ENCODE measurements at regions not wholly inside any gene's neighbourhood (a gene's known extent, or its start where the extent isn't known, plus 50 kb on each side); places are given as distances from the start of the nearest gene placed in this dataset.

DNA sequence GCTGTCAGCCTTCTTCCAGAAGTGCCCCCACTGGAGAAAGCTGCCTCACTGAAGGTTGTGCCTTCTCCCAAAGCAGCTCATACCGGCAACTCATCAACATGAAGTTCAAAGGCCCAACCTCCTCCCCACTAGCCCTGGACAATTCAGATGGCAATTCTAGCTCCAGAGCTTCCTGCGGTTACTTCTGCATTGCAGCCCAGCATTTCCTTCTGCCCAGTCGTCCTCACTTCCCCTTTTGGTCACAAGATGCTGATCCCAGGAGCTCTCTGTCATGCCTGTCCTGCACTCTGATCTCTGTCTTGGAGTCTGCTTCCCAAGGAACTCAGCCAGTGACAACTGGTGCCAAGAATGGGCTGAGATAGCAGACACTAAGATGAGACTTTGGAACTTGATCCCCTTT, 178.2 kb upstream of the SOX9 start:
- 16 to 24% (median 18%) methylated on average over 3 of the region's 3 CpGs for WGBS, 3 donors
- no peaks in the 10 kb centered on the region for H3K36me3 ChIP-seq
- no peaks in the 10 kb centered on the region for H3K9me3 ChIP-seq
- no peaks in the 10 kb centered on the region for H3K4me1 ChIP-seq (ENCODE audit: insufficient read depth)
- no peaks in the 10 kb centered on the region for H3K27me3 ChIP-seq
- intact Hi-C loops (cut with DNase I) = no loop called here
- H3K27ac ChIP-seq = no peak overlapping the region
- TF ChIP-seq, protein P1, sequence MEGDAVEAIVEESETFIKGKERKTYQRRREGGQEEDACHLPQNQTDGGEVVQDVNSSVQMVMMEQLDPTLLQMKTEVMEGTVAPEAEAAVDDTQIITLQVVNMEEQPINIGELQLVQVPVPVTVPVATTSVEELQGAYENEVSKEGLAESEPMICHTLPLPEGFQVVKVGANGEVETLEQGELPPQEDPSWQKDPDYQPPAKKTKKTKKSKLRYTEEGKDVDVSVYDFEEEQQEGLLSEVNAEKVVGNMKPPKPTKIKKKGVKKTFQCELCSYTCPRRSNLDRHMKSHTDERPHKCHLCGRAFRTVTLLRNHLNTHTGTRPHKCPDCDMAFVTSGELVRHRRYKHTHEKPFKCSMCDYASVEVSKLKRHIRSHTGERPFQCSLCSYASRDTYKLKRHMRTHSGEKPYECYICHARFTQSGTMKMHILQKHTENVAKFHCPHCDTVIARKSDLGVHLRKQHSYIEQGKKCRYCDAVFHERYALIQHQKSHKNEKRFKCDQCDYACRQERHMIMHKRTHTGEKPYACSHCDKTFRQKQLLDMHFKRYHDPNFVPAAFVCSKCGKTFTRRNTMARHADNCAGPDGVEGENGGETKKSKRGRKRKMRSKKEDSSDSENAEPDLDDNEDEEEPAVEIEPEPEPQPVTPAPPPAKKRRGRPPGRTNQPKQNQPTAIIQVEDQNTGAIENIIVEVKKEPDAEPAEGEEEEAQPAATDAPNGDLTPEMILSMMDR (IDR thresholded peaks at IDR 0.05) = no peak
- TF ChIP-seq POLR2A (IDR thresholded peaks at IDR 0.05) = no peak
- TF ChIP-seq EP300 (IDR thresholded peaks at IDR 0.05) = no peak
- H3K4me3 ChIP-seq = no peak overlapping the region
- no peak for DNase-seq

DNA sequence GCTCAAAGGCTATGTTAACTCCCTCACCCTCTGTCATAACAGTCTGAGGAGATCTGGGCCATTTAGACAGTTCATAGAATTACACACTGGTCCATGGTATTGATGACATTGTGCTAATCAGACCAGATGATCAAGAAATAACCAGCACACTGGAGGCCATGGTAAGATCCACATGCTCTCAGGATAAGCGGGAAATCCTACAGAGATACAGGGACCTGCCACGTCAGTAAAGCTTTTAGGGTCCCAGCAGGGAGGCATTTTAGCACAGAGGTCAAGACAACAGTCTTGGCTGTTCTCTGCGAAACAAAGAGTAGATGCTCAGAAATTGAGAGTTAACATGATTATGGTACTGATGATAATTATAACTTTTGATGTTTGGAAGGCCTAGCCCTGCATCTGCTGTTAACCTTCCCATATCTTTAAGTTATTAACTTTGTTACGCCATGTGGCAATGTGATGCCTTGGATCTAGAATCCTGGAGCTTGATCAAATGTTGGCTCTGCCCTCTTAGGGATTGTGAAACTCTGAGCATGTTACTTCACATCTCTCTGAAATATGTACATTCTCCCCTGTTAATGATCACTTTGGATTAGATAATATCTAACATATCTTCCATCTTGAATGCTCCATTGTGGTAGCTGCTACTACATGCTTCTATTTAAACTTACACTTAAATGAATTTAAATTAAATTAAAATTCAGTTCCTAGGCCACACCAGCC, 172.0 kb upstream of the SOX9 start:
- H3K36me3 ChIP-seq = no peaks in the 10 kb centered on the region
- no peak for DNase-seq
- no peaks in the 10 kb centered on the region for H3K4me1 ChIP-seq (ENCODE audit: insufficient read depth)
- 77 to 85% (median 81%) methylated on average over 4 of the region's 4 CpGs for WGBS, 3 donors
- no peak overlapping the region for H3K4me3 ChIP-seq
- no peaks in the 10 kb centered on the region for H3K27me3 ChIP-seq
- intact Hi-C loops (cut with DNase I) = no loop called here
- TF ChIP-seq, protein P1 (IDR thresholded peaks at IDR 0.05) = no peak
- no peak for TF ChIP-seq POLR2A (IDR thresholded peaks at IDR 0.05)
- no peak for TF ChIP-seq EP300 (IDR thresholded peaks at IDR 0.05)
- no peaks in the 10 kb centered on the region for H3K9me3 ChIP-seq
- H3K27ac ChIP-seq = no peak overlapping the region

DNA sequence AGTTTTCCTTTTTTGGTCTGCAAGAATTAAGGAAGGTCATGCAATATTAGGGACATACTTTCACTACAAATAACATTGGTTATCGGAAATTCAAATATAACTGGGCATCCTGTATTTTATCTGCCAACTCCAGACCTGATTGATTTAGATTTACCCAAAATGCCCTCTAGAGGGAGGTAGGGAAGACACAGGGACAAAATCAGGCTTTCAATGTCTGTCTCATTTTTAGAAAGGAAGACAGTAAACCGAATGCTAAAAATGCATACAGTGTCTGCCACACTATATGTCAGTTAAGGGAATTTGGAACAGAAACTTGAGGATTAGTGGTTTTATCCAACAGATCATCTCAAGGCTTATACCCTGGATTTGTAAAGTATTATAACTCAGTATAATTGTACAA, 161.7 kb upstream of the SOX9 start:
- H3K4me3 ChIP-seq = no peak overlapping the region
- no peaks in the 10 kb centered on the region for H3K27me3 ChIP-seq
- no peak for DNase-seq
- H3K4me1 ChIP-seq (ENCODE audit: insufficient read depth) = no peaks in the 10 kb centered on the region
- intact Hi-C loops (cut with DNase I) = no loop called here
- H3K27ac ChIP-seq = no peak overlapping the region
- no peaks in the 10 kb centered on the region for H3K9me3 ChIP-seq
- TF ChIP-seq EP300 (IDR thresholded peaks at IDR 0.05) (no peak), POLR2A (IDR thresholded peaks at IDR 0.05) (no peak)
- TF ChIP-seq, protein P1 (IDR thresholded peaks at IDR 0.05) = no peak
- H3K36me3 ChIP-seq = no peaks in the 10 kb centered on the region
- 76 to 83% (median 81%) methylated on average over 2 of the region's 2 CpGs for WGBS, 3 donors

DNA sequence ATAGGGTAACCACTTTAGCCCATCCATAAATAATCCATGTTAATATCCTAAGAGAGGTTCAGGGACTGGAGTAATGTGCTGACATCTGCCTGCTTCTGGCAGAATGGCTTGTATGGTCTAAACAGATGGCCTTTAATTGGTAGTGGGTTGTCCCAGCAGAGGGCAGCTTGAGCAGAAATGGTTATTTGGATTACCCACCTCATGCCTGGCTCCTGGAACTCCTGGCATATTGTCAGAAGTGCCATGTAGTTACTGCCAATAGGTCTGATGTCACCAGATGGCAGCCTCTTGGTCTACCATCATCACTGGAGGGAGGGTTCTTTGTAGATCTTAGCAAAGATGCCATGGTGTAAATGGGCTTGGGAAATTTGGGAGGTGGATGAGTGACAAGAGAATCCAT, 157.5 kb upstream of the SOX9 start:
- intact Hi-C loops (cut with DNase I) = no loop called here
- H3K4me3 ChIP-seq = no peak overlapping the region
- H3K9me3 ChIP-seq = no peaks in the 10 kb centered on the region
- no peaks in the 10 kb centered on the region for H3K27me3 ChIP-seq
- H3K4me1 ChIP-seq (ENCODE audit: insufficient read depth) = no peaks in the 10 kb centered on the region
- H3K27ac ChIP-seq = no peak overlapping the region
- no peaks in the 10 kb centered on the region for H3K36me3 ChIP-seq
- TF ChIP-seq, protein P1 (IDR thresholded peaks at IDR 0.05) = no peak
- TF ChIP-seq EP300 (IDR thresholded peaks at IDR 0.05) (no peak), POLR2A (IDR thresholded peaks at IDR 0.05) (no peak)
- no peak for DNase-seq

Data from ovary (tissue), 7 donors.